Loucy (cell line): ENCODE measurements at regions not wholly inside any gene's neighbourhood (a gene's known extent, or its start where the extent isn't known, plus 50 kb on each side); places are given as distances from the start of the nearest gene placed in this dataset.

Experiments used
- H2AFZ ChIP-seq: fragments of 200-600 bp; sonication (generic); 2 replicates; pipeline ENCODE4 v1.6.0; 2016; ENCODE audit warnings: antibody characterized with exemption, mild to moderate bottlenecking, low read length, moderate library complexity
- H3F3A ChIP-seq: fragments of 200-600 bp; 2 replicates; pipeline ENCODE4 v1.6.0; 2016; ENCODE audit warnings: antibody characterized with exemption, low read depth, mild to moderate bottlenecking
- H3K27me3 ChIP-seq: fragments of 200-600 bp; sonication (generic); 2 replicates; pipeline ENCODE4 v1.6.1; 2014; ENCODE audit warnings: low read length, mild to moderate bottlenecking; ENCODE audit not compliant: insufficient read depth, poor library complexity, severe bottlenecking
- H3K36me3 ChIP-seq: fragments of 200-600 bp; sonication (generic); 2 replicates; pipeline ENCODE4 v1.6.1; 2016; ENCODE audit warnings: low read length; ENCODE audit not compliant: insufficient read depth
- H3K4me1 ChIP-seq: fragments of 200-600 bp; sonication (generic); 2 replicates; pipeline ENCODE4 v1.5.1; 2014; ENCODE audit warnings: low read length, mild to moderate bottlenecking; ENCODE audit not compliant: insufficient read depth, poor library complexity, severe bottlenecking
- H3K4me2 ChIP-seq: fragments of 200-600 bp; sonication (generic); 2 replicates; pipeline ENCODE4 v1.6.0; 2014; ENCODE audit warnings: antibody characterized with exemption, low read length, low read depth, mild to moderate bottlenecking; ENCODE audit not compliant: poor library complexity, severe bottlenecking
- H3K4me3 ChIP-seq: fragments of 200-600 bp; sonication (generic); 2 replicates; pipeline ENCODE4 v1.5.1; 2014; ENCODE audit warnings: low read length, mild to moderate bottlenecking, mixed read lengths; ENCODE audit not compliant: poor library complexity, severe bottlenecking
- H3K79me2 ChIP-seq: fragments of 200-600 bp; sonication (generic); 2 replicates; pipeline ENCODE4 v1.6.1; 2014; ENCODE audit warnings: low read length; ENCODE audit not compliant: insufficient read depth
- H3K9ac ChIP-seq: fragments of 200-600 bp; sonication (generic); 2 replicates; pipeline ENCODE4 v1.6.0; 2014; ENCODE audit warnings: mild to moderate bottlenecking, low read depth, low read length, moderate library complexity; ENCODE audit not compliant: poor library complexity, severe bottlenecking
- H3K9me2 ChIP-seq: fragments of 200-600 bp; sonication (generic); replicated peaks from 2 replicates; pipeline ENCODE4 v1.6.1; 2016; ENCODE audit warnings: low read depth, low read length, mixed read lengths
- H3K9me3 ChIP-seq: fragments of 200-600 bp; sonication (generic); 2 replicates; pipeline ENCODE4 v1.6.1; 2014; ENCODE audit warnings: mild to moderate bottlenecking, antibody characterized with exemption, low read length, low read depth; ENCODE audit not compliant: insufficient read depth
- H4K20me1 ChIP-seq: fragments of 200-600 bp; sonication (generic); 2 replicates; pipeline ENCODE4 v1.6.0; 2014; ENCODE audit warnings: antibody characterized with exemption, low read length, mild to moderate bottlenecking; ENCODE audit not compliant: insufficient read depth, poor library complexity, severe bottlenecking
- CTCF ChIP-seq: fragments of 200-600 bp; sonication (generic); conservative IDR thresholded peaks from 2 replicates; pipeline ENCODE4 v1.5.1; 2014; ENCODE audit warnings: mild to moderate bottlenecking, antibody characterized with exemption, low read length
- EZH2phosphoT487 ChIP-seq: fragments of 200-600 bp; IDR thresholded peaks from 2 replicates; pipeline ENCODE4 v1.6.1; 2018; ENCODE audit warnings: antibody characterized with exemption, mild to moderate bottlenecking, moderate library complexity, borderline replicate concordance

GRCh38 chr5:15023846-15024245 lies 152.3 kb upstream of the ANKH start:
- no peak overlapping the region for H3K4me2 ChIP-seq
- H3K9me3 ChIP-seq, result peaks cover 4% of the 10 kb centered on the region; the same call in 1 of the 2 replicates
- H3F3A ChIP-seq, result no peaks in the 10 kb centered on the region
- H4K20me1 ChIP-seq, result no peaks in the 10 kb centered on the region
- H3K4me3 ChIP-seq, result no peak overlapping the region
- H3K9me2 ChIP-seq, result no peaks in the 10 kb centered on the region
- no peak overlapping the region for H2AFZ ChIP-seq
- peaks cover 11% of the 10 kb centered on the region for H3K4me1 ChIP-seq
- no peaks in the 10 kb centered on the region for H3K27me3 ChIP-seq
- TF ChIP-seq EZH2phosphoT487 (no peak), CTCF (no peak)
- no peak overlapping the region for H3K9ac ChIP-seq
- no peaks in the 10 kb centered on the region for H3K79me2 ChIP-seq
- H3K36me3 ChIP-seq, result no peaks in the 10 kb centered on the region

- Histone ChIP-seq H3K79me2 (no peaks in the 10 kb centered on the region), H4K20me1 (no peaks in the 10 kb centered on the region), H3K9ac (no peak overlapping the region), H3K4me1 (peaks cover 6% of the 10 kb centered on the region), H3K4me2 (no peak overlapping the region), H2AFZ (no peak overlapping the region), H3K9me2 (no peaks in the 10 kb centered on the region), H3K9me3 (peaks cover 4% of the 10 kb centered on the region; the same call in 1 of the 2 replicates), H3K36me3 (no peaks in the 10 kb centered on the region), H3F3A (no peaks in the 10 kb centered on the region), H3K4me3 (no peak overlapping the region), H3K27me3 (no peaks in the 10 kb centered on the region)
- TF ChIP-seq CTCF (no peak), EZH2phosphoT487 (no peak)
These were observed 151.7 kb upstream of the ANKH start for GRCh38 chr5:15023266-15023665.

- no peaks in the 10 kb centered on the region for H3K36me3 ChIP-seq
- no peaks in the 10 kb centered on the region for H3K27me3 ChIP-seq
- H4K20me1 ChIP-seq, result no peaks in the 10 kb centered on the region
- no peak overlapping the region for H3K9ac ChIP-seq
- H3K4me2 ChIP-seq, result no peak overlapping the region
- no peak for TF ChIP-seq EZH2phosphoT487
- TF ChIP-seq CTCF, result no peak
- H3F3A ChIP-seq, result no peaks in the 10 kb centered on the region
- no peak overlapping the region for H3K4me3 ChIP-seq
- no peaks in the 10 kb centered on the region for H3K79me2 ChIP-seq
- H2AFZ ChIP-seq, result peak overlapping the region; percentile 6; the same call in 1 of the 2 replicates
- no peaks in the 10 kb centered on the region for H3K9me2 ChIP-seq
- H3K9me3 ChIP-seq, result no peaks in the 10 kb centered on the region
- no peaks in the 10 kb centered on the region for H3K4me1 ChIP-seq
These were observed 149.9 kb upstream of the ANKH start for GRCh38 chr5:15021266-15022046.
